ENCODE measurements at regions not wholly inside any gene's neighbourhood (a gene's known extent, or its start where the extent isn't known, plus 50 kb on each side); places are given as distances from the start of the nearest gene placed in this dataset.

GRCh38 chr12:125218952-125219351, 153.7 kb downstream of the AACS start:
- no peak for TF ChIP-seq ZBED1 (IDR thresholded peaks at IDR 0.05; ENCODE audit: borderline replicate concordance)
- no peak for TF ChIP-seq SIN3A (IDR thresholded peaks at IDR 0.05; ENCODE audit: low read depth, low read length)
- no peak for TF ChIP-seq E2F4 (IDR thresholded peaks at IDR 0.05; ENCODE audit: low read depth, low read length)
- no peak for TF ChIP-seq POLR2A (IDR thresholded peaks at IDR 0.05; ENCODE audit: low read depth, low read length)
- no peak for TF ChIP-seq NR2C1 (IDR thresholded peaks at IDR 0.05)
- no peak for TF ChIP-seq SMC3 (IDR thresholded peaks at IDR 0.05; ENCODE audit: borderline replicate concordance, low read length)
- no peak for TF ChIP-seq MTA2 (IDR thresholded peaks at IDR 0.05; ENCODE audit: low read depth)
- TF ChIP-seq EP300 (IDR thresholded peaks at IDR 0.05; ENCODE audit: borderline replicate concordance in 1 of 2, control insufficient read depth in 1 of 2, low read depth in 2 of 2, low read length in 2 of 2), result no peak
- no peak for TF ChIP-seq LARP7 (IDR thresholded peaks at IDR 0.05)
- no peak for TF ChIP-seq BCLAF1 (IDR thresholded peaks at IDR 0.05)
- TF ChIP-seq YY1 (IDR thresholded peaks at IDR 0.05; ENCODE audit: low read depth, low read length), result no peak
- no peak for TF ChIP-seq CHD1 (IDR thresholded peaks at IDR 0.05; ENCODE audit: low read depth, low read length)
- TF ChIP-seq RFX5 (IDR thresholded peaks at IDR 0.05; ENCODE audit: low read depth, low read length), result no peak
- no peak for TF ChIP-seq TARDBP (IDR thresholded peaks at IDR 0.05; ENCODE audit: borderline replicate concordance)
- no peak for TF ChIP-seq STAT1 (conservative IDR thresholded peaks at IDR 0.05)
- TF ChIP-seq ZNF274 (IDR thresholded peaks at IDR 0.05; ENCODE audit: insufficient read depth, insufficient read length), result no peak
- no peak for TF ChIP-seq SIX5 (IDR thresholded peaks at IDR 0.05; ENCODE audit: low read depth, low read length, severe bottlenecking)
- TF ChIP-seq TCF7 (IDR thresholded peaks at IDR 0.05; ENCODE audit: borderline replicate concordance), result no peak
- no peak for TF ChIP-seq PML (IDR thresholded peaks at IDR 0.05; ENCODE audit: low read length)
- TF ChIP-seq SMAD5 (IDR thresholded peaks at IDR 0.05; ENCODE audit: low read depth), result no peak
- H3K9ac ChIP-seq (ENCODE audit: control insufficient read depth, insufficient read depth, low read length), result no peak overlapping the region
- FAIRE-seq, result no peak
- in situ Hi-C loops (cut with MboI), result no loop called here
- H3K36me3 ChIP-seq (ENCODE audit: control insufficient read depth in 2 of 2, insufficient read depth in 2 of 2, low read length in 1 of 2), result no peaks in the 10 kb centered on the region
- H4K20me1 ChIP-seq (ENCODE audit: control insufficient read depth, insufficient read depth), result no peaks in the 10 kb centered on the region; the same call in 1 of the 2 replicates
- no peak for ATAC-seq
- no peaks in the 10 kb centered on the region for H3K79me2 ChIP-seq (ENCODE audit: control insufficient read depth, insufficient read depth, low read length)
- H3K4me3 ChIP-seq, result no peak overlapping the region
- intact Hi-C loops (cut with micrococcal nuclease; ENCODE audit: unreplicated experiment), result no loop called here
- ChIA-PET RAD21 (ENCODE audit: unreplicated experiment) (no interaction called here), POLR2A (no interaction called here), CTCF (no interaction called here), SMC1A (ENCODE audit: uncharacterized antibody, unreplicated experiment) (no interaction called here)
- no peaks in the 10 kb centered on the region for H3K9me3 ChIP-seq (replicated peaks; ENCODE audit: control insufficient read depth, insufficient read depth, low read length)
- DNase-seq (ENCODE audit: low read depth, low spot score), result no peak
- 14% methylated on average over 4 of the region's 4 CpGs for WGBS (ENCODE audit: insufficient coverage, insufficient replicate concordance, low lambda C conversion rate, missing lambda C conversion rate)
- H2AFZ ChIP-seq (ENCODE audit: control insufficient read depth, low read depth, low read length), result no peak overlapping the region
- no TSS peak for BruUV-seq (replicated peaks)
- no peak overlapping the region for H3K27ac ChIP-seq (ENCODE audit: control insufficient read depth, insufficient read depth)
- H3K4me2 ChIP-seq (ENCODE audit: control insufficient read depth, insufficient read depth), result no peak overlapping the region
- H3K4me1 ChIP-seq (ENCODE audit: control insufficient read depth, insufficient read depth, low read length), result no peaks in the 10 kb centered on the region
- no peaks in the 10 kb centered on the region for H3K27me3 ChIP-seq (replicated peaks in 1 of 2; ENCODE audit: control insufficient read depth in 2 of 2, insufficient read depth in 2 of 2, low read length in 1 of 2)
